H1 (cell line): ENCODE measurements at regions not wholly inside any gene's neighbourhood (a gene's known extent, or its start where the extent isn't known, plus 50 kb on each side); places are given as distances from the start of the nearest gene placed in this dataset.

Experiments
- POLR2AphosphoS5 ChIP-seq: IDR thresholded peaks from 2 replicates; pipeline ENCODE4 v1.6.1; 2011; ENCODE audit warnings: low read depth, low read length
- TBP ChIP-seq: IDR thresholded peaks from 2 replicates; pipeline ENCODE4 v1.6.1; 2011; ENCODE audit warnings: low read depth, low read length, improper control_type of control experiment
- TF ChIP-seq, protein P1 (sequence below): IDR thresholded peaks from 2 replicates; pipeline ENCODE4 v1.6.1; 2011; ENCODE audit warnings: low read depth, mild to moderate bottlenecking, low read length; ENCODE audit not compliant: insufficient read depth

DNA sequence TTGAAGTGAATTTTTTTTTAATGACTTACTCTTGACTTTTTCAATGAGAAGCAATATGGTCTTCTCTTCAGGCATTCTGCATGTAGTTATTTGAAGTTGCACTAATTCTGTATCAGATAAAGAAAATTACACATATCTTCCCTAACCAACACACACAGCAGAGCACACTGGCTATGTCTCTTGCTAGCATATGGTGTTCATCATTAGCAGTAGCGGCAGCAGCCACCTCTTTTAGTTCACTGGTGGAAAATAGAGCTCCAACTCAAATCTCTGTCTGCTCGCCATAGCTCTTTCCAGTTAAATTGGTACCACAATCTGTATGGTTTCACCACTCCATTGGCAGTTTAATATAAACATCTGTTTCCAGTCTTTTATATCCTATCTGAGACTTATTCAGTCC lies 278.1 kb upstream of the ZEB2 start (continued):
- TF ChIP-seq, protein P1, sequence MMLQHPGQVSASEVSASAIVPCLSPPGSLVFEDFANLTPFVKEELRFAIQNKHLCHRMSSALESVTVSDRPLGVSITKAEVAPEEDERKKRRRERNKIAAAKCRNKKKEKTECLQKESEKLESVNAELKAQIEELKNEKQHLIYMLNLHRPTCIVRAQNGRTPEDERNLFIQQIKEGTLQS, result no peak
- TF ChIP-seq POLR2AphosphoS5 (no peak), TBP (no peak)
